GM10266 (cell line): ENCODE measurements at regions not wholly inside any gene's neighbourhood (a gene's known extent, or its start where the extent isn't known, plus 50 kb on each side); places are given as distances from the start of the nearest gene placed in this dataset.

Experiments
- DNase-seq: peaks from one replicate; pipeline ENCODE4 v3.0.0; 2012; ENCODE audit errors: extremely low spot score
- TF ChIP-seq, protein P1 (sequence below): IDR thresholded peaks from 2 replicates; pipeline ENCODE4 v1.5.1; 2012; ENCODE audit warnings: mild to moderate bottlenecking, low read depth; ENCODE audit not compliant: control insufficient read depth, insufficient read depth; ENCODE audit errors: missing control alignments

DNA sequence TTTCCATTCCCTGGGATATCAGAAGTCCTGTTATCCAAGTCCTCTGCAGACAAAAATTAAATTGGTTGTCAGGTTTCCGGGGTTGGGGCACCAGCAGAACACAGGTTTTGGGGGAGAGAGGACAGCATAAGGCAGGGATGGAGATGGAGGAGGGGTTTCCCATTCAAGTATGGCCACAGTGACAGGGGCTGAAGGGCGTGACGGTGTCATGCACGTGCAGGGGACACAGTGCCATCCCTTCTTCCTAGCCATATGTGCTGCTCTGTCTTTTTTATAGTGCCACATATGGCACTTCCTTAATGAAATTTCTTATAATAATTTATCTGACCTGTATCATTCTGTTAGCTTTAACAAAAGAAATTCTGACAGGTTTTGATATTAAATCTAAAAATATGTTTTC lies 259.2 kb downstream of the PTEN start:
- TF ChIP-seq, protein P1, sequence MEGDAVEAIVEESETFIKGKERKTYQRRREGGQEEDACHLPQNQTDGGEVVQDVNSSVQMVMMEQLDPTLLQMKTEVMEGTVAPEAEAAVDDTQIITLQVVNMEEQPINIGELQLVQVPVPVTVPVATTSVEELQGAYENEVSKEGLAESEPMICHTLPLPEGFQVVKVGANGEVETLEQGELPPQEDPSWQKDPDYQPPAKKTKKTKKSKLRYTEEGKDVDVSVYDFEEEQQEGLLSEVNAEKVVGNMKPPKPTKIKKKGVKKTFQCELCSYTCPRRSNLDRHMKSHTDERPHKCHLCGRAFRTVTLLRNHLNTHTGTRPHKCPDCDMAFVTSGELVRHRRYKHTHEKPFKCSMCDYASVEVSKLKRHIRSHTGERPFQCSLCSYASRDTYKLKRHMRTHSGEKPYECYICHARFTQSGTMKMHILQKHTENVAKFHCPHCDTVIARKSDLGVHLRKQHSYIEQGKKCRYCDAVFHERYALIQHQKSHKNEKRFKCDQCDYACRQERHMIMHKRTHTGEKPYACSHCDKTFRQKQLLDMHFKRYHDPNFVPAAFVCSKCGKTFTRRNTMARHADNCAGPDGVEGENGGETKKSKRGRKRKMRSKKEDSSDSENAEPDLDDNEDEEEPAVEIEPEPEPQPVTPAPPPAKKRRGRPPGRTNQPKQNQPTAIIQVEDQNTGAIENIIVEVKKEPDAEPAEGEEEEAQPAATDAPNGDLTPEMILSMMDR: no peak
- no peak for DNase-seq

DNA sequence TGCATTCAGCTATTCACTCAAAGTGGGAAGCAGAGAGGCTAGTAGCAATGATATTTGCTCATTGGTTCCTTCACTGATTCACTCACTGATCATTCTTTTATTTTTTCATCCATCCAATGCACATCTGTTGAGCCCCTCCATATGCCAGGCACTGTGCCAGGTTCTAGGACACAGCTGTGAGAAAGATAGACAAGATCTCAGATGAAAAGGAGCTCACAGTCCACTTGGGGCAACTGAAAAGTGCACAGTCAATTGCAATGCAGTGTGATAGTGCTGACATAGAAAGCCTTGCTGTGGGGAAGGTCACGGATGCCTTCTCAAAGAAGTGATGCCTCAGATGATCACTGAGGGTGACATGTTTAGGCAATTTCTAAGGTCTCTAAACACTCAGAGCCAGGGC lies 262.3 kb downstream of the PTEN start:
- TF ChIP-seq, protein P1: no peak
- DNase-seq: no peak

DNA sequence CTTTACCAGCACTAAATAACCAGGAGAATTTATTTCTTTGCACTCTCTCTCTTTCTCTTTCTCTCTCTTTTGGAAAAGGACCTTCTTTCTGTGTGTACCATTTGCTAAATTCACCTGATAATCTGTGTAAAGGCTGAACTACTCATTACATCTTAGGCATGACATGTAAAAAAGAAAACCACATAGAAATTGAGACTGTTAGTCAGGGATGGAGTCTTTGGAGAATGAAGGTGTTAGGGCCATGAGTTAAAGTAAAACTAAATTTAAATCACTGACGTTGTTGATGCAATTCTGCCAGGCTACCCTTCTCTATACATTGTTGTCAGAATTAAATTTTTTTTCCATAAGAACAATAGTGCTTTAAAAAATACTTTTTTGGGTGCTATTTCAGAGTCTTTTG lies 263.3 kb downstream of the PTEN start:
- no peak for DNase-seq
- TF ChIP-seq, protein P1: no peak

DNA sequence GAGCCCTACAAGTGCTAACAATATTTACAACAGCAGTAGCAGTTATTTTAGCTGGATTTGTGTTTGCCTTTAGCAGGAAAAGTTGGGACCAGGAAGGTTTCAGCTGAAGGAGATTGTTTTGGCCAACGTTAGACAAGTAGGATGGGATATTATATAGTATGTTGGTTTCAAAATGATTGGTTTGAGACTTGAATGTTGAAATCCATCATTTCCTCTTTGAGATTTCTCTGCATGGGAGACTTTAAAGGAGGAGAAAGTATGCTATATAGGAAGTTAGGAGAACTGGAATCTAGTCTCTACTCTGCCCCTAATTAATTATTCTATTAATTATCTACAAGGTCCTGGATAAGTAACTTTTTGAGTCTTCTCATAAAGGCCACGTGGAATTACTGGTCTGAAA lies 263.8 kb downstream of the PTEN start:
- DNase-seq: no peak
- TF ChIP-seq, protein P1: no peak

DNA sequence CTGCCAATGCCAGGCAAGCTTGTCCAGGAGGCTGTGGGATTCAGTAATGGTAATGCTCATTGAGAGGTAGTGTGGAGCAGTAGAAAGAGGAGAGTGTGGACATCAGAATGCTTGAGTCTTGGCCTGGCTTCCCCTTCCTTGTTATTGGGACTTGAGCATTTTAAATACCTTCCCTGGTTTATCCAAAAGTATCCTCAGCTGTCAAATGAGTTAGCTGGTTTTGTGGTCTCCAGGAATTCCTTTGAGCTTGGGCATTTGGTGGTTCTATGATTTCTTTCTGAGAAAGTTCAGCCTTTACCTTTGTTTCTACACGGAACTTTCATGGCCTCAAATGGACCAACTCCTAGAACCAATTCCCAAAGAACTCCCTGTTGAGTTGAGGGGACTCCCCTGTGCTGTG lies 264.3 kb downstream of the PTEN start:
- TF ChIP-seq, protein P1: no peak
- no peak for DNase-seq

DNA sequence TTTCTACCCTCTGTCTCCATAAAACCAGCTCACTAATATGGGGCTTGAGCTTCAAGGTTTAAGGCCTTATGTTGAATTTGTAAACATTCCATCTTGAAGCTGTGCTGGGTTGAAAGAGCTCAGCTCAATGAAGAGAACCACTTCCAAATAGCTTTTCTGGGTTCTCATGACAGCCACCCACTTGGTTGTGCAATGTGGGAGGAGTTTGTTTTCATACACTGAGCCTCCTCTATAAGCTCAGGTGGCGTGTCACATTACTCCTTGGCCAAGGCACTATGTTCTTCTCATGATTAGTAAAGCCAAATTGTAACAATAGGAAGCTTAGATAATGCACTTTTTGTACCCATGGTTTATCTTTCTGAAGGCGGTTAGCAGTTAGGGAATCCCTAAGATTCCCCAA lies 265.6 kb downstream of the PTEN start:
- TF ChIP-seq, protein P1: no peak
- no peak for DNase-seq

DNA sequence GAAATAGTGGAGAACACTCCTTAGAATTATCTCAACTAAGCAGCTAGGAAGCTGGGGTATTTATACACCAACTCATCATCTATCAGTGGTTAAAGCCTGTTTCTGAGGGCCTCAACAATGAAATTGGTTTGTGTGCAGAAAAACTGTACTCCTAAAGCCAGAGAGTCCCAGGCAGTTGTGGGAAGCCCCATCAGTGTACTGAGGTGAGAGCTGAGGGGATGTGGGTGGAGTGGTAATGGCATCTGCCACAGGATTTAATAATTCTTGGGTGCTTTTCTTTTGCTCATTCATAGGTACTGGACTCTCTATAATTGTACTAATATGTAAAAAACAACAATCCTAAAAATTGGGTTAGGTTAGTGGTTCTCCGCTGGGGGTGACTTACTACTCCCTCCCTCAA lies 267.5 kb downstream of the PTEN start:
- no peak for DNase-seq
- TF ChIP-seq, protein P1: no peak
